Posterior cingulate gyrus (tissue), 11 donors: ENCODE measurements at regions not wholly inside any gene's neighbourhood (a gene's known extent, or its start where the extent isn't known, plus 50 kb on each side); places are given as distances from the start of the nearest gene placed in this dataset.
A peak's percentile ranks its signal among the peaks of the same experiment; 100 is the strongest.

Experiments
- DNase-seq, 10 donors: peaks; one replicate each; pipeline versions ENCODE4 v3.0.0 to v3.0.0-alpha.2; 2020 to 2021; ENCODE audit warnings: mixed read lengths in 3 of 10
- intact Hi-C: fragments of 100-400 bp; cut with DNase I; formaldehyde crosslinking; loops from one replicate; pipeline ENCODE4 v1.15.1; 2023

DNA sequence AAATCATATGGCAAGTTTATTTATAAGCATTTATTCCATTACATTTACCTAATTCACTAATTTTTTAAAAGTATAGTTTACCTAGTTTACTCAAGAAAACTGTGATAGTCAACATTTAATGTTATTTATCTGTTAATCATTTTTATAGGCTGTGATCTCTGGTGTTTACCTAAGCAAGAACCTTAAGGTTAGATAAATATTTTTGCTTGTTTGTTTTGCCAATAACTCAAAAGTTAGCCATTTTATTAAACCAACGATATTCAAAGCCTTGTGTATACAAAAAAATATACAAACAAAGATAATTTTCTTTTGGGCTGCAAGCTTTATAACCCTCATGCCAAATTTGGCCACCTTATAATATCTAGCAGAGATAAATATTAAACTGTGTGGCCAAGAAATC is 157.3 kb downstream of the SLCO1B3 start:
- intact Hi-C loops: no loop called here
- no peak for DNase-seq

DNA sequence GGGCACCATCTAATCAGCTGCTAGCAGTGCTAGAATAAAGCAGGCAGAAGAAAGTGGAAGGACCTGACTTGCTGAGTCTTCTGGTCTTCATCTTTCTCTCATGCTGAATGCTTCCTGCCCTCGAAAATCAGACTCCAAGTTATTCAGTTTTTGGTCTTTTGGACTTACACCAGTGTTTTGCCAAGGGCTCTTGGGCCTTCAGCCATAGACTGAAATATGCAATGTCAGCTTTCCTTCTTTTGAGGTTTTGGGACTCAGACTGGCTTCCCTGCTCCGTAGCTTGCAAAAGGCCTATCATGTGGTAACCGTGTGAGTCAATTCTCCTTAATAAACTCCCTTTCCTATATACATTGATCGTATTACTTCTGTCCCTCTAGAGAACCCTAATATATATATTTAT is 159.3 kb downstream of the SLCO1B3 start:
- DNase-seq: no peak
- intact Hi-C loops: no loop called here

- intact Hi-C loops: no loop called here
- no peak for DNase-seq
Measured at GRCh38 chr12:20985399-20985798, 145.6 kb upstream of the SLCO1B1 start.

GRCh38 chr12:21001778-21002177 is 129.2 kb upstream of the SLCO1B1 start:
- intact Hi-C loops: no loop called here
- DNase-seq: peak in 1 of 10 donors; percentile 30

DNA sequence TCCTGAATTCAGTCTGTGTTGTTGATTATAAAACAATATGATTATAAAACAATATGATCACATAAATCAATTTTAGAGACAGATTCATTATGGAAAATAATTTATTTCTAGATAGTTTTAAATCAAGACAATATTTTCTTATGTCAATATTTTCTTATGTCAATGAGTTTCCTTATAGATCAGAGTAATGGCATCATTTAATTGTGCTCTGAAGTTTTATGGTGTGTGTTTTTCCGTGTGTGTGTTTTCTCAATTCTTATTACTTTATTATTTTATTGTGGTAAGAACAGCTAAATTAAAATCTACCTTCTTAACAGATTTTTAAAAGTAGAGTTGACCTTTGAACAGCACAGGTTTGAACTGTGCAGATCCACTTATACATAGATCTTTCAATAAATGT is 105.3 kb upstream of the SLCO1B1 start:
- intact Hi-C loops: no loop called here

GRCh38 chr12:21026302-21026701 is 104.7 kb upstream of the SLCO1B1 start:
- no peak for DNase-seq
- intact Hi-C loops: no loop called here

More for the DNA sequence above, 105.3 kb upstream of the SLCO1B1 start:
- DNase-seq: no peak

GRCh38 chr12:21054334-21054733 is 76.7 kb upstream of the SLCO1B1 start:
- intact Hi-C loops: no loop called here
- DNase-seq: peak in 2 of 10 donors; percentile 1 to 8

- intact Hi-C loops: no loop called here
- DNase-seq: no peak
Measured at GRCh38 chr12:21065845-21066244, 65.1 kb upstream of the SLCO1B1 start.

GRCh38 chr12:21073129-21073528 is 57.9 kb upstream of the SLCO1B1 start:
- DNase-seq: no peak
- intact Hi-C loops: no loop called here

GRCh38 chr12:21073822-21074460 is 57.1 kb upstream of the SLCO1B1 start:
- intact Hi-C loops: no loop called here
- DNase-seq: no peak
